GM12891 (cell line): ENCODE measurements at regions not wholly inside any gene's neighbourhood (a gene's known extent, or its start where the extent isn't known, plus 50 kb on each side); places are given as distances from the start of the nearest gene placed in this dataset.
"Not testable (repeated sequence)": the region's sequence is repeated elsewhere in the genome, so short reads cannot be mapped to it uniquely, and the experiment has no call there.

ENCODE experiments used
- POLR2A ChIP-seq: IDR thresholded peaks from 2 replicates; pipeline ENCODE4 v1.6.1; 2011; ENCODE audit warnings: low read depth, low read length, control low read depth
- POU2F2 ChIP-seq: IDR thresholded peaks from 2 replicates; pipeline ENCODE4 v1.6.1; 2011; ENCODE audit warnings: low read depth, mild to moderate bottlenecking, control low read depth, low read length, moderate library complexity

- not testable (repeated sequence) for TF ChIP-seq POLR2A, POU2F2
These were observed 126.2 kb downstream of the MTERF1 start for GRCh38 chr7:91754280-91754679.
